PC-3 (cell line): ENCODE measurements at regions not wholly inside any gene's neighbourhood (a gene's known extent, or its start where the extent isn't known, plus 50 kb on each side); places are given as distances from the start of the nearest gene placed in this dataset.

Source experiments
- EZH2 ChIP-seq: fragments of 300-600 bp; sonication (generic); IDR thresholded peaks from one replicate; pipeline ENCODE4 v1.6.1; 2017; ENCODE audit warnings: antibody characterized with exemption, mild to moderate bottlenecking, low read length; ENCODE audit not compliant: unreplicated experiment
- TF ChIP-seq, protein P1 (sequence below): fragments of 300-600 bp; sonication (generic); conservative IDR thresholded peaks from 2 replicates; pipeline ENCODE4 v1.5.1; 2017; ENCODE audit warnings: antibody characterized with exemption, low read depth, mild to moderate bottlenecking, low read length

DNA sequence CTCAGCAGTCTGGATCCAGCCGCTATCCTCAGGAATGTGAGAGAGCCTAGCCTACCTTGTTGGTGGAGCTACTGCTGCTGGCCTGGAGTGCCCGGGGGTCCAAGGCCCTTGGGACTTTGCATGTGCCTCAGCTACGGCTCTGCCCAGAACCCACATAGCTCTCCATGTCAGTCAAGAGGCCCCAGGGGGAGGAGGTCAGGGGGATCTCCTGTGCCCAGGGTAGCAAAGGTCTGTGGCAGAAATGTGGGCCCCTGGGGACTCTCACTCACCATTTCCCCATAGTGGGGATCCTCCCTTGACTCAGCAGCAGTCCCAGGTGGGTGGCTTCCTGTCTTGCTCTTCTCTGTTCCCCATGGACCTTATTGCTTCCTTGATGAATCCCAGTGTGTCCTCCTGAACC lies 342.7 kb upstream of the CHAC2 start:
- TF ChIP-seq, protein P1, sequence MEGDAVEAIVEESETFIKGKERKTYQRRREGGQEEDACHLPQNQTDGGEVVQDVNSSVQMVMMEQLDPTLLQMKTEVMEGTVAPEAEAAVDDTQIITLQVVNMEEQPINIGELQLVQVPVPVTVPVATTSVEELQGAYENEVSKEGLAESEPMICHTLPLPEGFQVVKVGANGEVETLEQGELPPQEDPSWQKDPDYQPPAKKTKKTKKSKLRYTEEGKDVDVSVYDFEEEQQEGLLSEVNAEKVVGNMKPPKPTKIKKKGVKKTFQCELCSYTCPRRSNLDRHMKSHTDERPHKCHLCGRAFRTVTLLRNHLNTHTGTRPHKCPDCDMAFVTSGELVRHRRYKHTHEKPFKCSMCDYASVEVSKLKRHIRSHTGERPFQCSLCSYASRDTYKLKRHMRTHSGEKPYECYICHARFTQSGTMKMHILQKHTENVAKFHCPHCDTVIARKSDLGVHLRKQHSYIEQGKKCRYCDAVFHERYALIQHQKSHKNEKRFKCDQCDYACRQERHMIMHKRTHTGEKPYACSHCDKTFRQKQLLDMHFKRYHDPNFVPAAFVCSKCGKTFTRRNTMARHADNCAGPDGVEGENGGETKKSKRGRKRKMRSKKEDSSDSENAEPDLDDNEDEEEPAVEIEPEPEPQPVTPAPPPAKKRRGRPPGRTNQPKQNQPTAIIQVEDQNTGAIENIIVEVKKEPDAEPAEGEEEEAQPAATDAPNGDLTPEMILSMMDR, result no peak
- TF ChIP-seq EZH2, result no peak
